K562 (cell line): ENCODE measurements at regions not wholly inside any gene's neighbourhood (a gene's known extent, or its start where the extent isn't known, plus 50 kb on each side); places are given as distances from the start of the nearest gene placed in this dataset.

Source experiments
- DLX4 ChIP-seq: fragments of 250-450 bp; sonication (Bioruptor Pico); IDR thresholded peaks from 2 replicates; pipeline ENCODE4 v1.6.1; 2021; ENCODE audit warnings: mild to moderate bottlenecking
- ESRRA ChIP-seq: fragments of 450-650 bp; IDR thresholded peaks from 2 replicates; pipeline ENCODE4 v1.6.1; 2014; ENCODE audit warnings: low read depth, mild to moderate bottlenecking, moderate library complexity, borderline replicate concordance
- RBM15 ChIP-seq: fragments of 200-400 bp; formaldehyde crosslinking; IDR thresholded peaks from 2 replicates; pipeline ENCODE4 v1.6.1; 2018; ENCODE audit warnings: mild to moderate bottlenecking, low read length, moderate library complexity; ENCODE audit not compliant: insufficient read depth
- ZNF696 ChIP-seq: fragments of 250-450 bp; sonication (Bioruptor Pico); conservative IDR thresholded peaks from 2 replicates; pipeline ENCODE4 v1.4.0; 2020; ENCODE audit warnings: mild to moderate bottlenecking, moderate library complexity
- TF ChIP-seq, protein P1 (sequence below), 2 experiments: fragments of 450-650 bp in 1 of 2; sonication (generic) in 1 of 2; formaldehyde crosslinking in 1 of 2; IDR thresholded peaks; 2 replicates each; pipeline versions ENCODE4 v1.7.1 to v1.9.0; 2016 to 2022; ENCODE audit warnings: inconsistent platforms in 1 of 2, mild to moderate bottlenecking in 1 of 2, missing genetic modification reagents in 1 of 2

GRCh38 chr22:17284888-17285287, 65.7 kb upstream of the ADA2 start (continued):
- no peak for TF ChIP-seq DLX4 (CRISPR knock-in tag)
- TF ChIP-seq ESRRA = no peak
- no peak for TF ChIP-seq RBM15
- TF ChIP-seq ZNF696 (CRISPR knock-in tag) = no peak
- TF ChIP-seq, protein P1, sequence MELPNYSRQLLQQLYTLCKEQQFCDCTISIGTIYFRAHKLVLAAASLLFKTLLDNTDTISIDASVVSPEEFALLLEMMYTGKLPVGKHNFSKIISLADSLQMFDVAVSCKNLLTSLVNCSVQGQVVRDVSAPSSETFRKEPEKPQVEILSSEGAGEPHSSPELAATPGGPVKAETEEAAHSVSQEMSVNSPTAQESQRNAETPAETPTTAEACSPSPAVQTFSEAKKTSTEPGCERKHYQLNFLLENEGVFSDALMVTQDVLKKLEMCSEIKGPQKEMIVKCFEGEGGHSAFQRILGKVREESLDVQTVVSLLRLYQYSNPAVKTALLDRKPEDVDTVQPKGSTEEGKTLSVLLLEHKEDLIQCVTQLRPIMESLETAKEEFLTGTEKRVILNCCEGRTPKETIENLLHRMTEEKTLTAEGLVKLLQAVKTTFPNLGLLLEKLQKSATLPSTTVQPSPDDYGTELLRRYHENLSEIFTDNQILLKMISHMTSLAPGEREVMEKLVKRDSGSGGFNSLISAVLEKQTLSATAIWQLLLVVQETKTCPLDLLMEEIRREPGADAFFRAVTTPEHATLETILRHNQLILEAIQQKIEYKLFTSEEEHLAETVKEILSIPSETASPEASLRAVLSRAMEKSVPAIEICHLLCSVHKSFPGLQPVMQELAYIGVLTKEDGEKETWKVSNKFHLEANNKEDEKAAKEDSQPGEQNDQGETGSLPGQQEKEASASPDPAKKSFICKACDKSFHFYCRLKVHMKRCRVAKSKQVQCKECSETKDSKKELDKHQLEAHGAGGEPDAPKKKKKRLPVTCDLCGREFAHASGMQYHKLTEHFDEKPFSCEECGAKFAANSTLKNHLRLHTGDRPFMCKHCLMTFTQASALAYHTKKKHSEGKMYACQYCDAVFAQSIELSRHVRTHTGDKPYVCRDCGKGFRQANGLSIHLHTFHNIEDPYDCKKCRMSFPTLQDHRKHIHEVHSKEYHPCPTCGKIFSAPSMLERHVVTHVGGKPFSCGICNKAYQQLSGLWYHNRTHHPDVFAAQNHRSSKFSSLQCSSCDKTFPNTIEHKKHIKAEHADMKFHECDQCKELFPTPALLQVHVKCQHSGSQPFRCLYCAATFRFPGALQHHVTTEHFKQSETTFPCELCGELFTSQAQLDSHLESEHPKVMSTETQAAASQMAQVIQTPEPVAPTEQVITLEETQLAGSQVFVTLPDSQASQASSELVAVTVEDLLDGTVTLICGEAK (IDR thresholded peaks at IDR 0.05) = no peak
- TF ChIP-seq, protein P1 (CRISPR knock-in tag; IDR thresholded peaks at IDR 0.05) = no peak
